RKO (cell line): ENCODE measurements at regions not wholly inside any gene's neighbourhood (a gene's known extent, or its start where the extent isn't known, plus 50 kb on each side); places are given as distances from the start of the nearest gene placed in this dataset.
"Not testable (repeated sequence)": the region's sequence is repeated elsewhere in the genome, so short reads cannot be mapped to it uniquely, and the experiment has no call there.

ENCODE experiments used
- DNase-seq: peaks from one replicate; pipeline ENCODE4 v3.0.0-alpha.2; 2016; ENCODE audit warnings: low spot score

DNA sequence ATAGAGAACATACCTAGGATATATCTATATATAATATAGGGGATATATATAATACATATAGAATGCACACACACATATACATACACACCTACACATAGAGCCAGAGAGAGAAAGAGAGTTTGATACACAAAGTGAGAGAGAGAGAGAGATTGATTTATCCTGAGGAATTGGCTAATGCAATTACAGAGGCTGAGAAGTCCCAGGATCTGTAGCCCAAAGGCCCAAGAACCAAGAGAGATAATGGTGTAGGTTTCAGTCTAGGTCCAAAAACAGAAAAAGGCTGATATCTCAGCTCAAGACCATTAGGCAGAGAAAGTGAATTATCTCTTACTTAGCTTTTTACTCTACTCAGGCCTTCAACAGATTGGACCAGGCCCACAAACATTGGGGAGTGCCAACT is 715.0 kb upstream of the LCORL start:
- DNase-seq, result no peak

GRCh38 chr4:18735740-18736268 is 714.2 kb upstream of the LCORL start:
- no peak for DNase-seq

DNA sequence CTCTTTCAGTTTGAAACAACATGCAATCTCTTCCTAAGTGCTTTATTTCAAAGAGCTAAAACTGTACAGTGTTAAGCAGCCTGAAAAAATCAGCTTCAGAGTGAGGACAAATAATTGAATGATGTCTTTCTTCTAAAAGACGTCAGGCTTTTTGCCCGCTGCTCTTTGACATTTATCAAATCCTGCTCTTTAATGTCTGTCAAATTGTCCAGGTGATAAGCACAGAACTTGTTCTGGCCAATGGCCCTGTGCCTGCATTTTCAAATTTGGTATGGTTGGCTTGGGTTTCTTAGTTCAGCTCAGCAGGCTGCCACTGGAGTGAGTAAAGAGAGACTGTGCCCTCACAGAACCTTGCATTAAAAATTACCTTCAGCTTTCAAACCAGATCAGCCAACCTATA is 712.9 kb upstream of the LCORL start:
- DNase-seq, result no peak

DNA sequence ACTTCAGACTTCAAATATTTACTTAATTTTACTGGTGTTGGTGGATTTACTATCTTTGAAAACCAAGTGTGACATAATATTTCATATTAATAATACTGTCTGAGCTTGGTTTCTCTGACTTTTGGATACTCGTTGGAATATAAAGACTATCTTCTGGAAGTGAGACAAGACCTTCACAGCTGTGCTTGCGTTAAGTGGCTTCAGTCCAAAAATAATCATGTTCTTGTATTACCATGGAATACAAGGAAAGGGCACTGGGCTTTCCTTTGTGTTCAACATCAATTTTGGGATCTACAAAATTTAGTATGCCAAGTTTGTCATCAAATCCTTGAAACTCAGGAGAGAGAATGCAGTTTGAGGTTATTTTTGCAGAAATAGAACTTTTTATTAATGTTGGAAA is 712.4 kb upstream of the LCORL start:
- no peak for DNase-seq

DNA sequence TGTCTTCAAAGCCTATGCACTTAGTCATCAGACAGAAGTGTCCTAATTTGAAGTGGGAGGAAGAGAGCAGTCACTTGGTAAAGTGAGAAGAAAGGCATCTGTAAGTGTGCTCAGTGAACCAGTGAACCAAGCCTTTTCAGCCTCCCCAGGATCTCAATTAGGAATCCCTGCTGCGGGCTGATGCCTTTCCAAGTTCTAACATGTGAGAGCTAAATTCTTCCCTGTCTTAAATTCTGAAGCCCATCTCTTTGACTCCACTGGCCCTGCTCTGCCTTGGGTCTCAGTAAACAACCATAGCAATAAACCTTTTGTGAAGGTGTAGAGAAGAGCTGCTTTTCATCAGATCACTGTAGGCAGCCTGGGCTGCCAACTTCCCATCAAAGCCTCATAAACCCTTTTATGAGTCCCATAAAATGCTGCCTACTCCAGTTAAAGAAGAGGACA is 701.2 kb upstream of the LCORL start:
- DNase-seq, result no peak

DNA sequence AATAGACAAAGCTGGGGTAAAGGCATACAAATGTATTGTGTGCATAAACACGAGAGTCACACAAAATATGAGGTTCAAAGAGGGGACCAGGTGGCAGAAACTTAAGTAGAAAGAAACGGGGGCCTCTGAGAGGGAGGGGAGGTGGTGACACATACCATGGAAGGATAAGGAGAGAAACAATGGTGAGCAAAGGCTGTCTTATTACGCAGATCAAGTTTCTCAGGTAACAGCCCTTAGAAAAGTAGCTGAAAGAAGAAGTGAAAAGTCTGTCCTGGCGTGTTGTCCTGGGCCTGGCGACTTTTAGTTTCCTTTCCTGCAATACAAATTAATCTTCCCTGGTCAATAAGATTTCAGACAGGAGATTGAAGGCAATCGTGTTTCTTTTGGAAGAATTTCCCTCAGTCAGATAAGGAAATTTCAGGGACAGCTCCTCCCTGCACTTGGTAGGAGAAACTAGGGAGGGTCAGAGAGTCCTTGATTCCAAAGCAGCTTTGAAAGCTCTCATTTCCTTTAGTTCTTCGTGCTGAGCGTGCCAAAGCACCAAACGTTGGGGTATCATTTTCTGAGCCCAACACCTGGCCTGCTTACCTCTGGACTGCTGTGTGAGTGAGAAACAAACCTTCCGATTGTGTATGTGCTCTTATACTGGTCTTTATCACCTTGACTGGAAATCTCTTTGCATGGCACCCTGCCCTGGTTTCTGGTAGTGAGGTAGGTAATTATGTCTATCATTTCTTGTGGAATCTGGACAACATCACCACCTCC is 676.7 kb upstream of the LCORL start:
- no peak for DNase-seq

GRCh38 chr4:18695733-18696527 is 674.4 kb upstream of the LCORL start:
- DNase-seq, result no peak

GRCh38 chr4:18691431-18692200 is 670.1 kb upstream of the LCORL start:
- no peak for DNase-seq

GRCh38 chr4:18690291-18690955 is 668.9 kb upstream of the LCORL start:
- no peak for DNase-seq

- peak; percentile 45 for DNase-seq
Measured at GRCh38 chr4:18689308-18690115, 668.0 kb upstream of the LCORL start.

DNA sequence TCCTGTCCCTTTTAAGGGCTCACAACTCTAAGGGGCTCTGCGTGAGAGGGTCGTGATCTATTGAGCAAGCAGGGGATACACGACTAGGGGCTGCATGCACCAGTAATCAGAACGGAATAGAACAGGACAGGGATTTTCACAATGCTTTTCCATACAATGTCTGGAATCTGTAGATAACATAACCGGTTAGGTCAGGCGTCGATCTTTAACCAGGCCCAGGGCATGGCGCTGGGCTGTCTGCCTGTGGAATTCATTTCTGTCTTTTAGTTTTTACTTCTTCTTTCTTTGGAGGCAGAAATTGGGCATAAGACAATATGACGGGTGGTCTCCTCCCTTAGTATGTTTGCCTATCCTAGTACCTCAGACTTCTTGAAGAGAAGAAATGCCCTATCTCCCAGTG is 666.8 kb upstream of the LCORL start:
- not testable (repeated sequence) for DNase-seq

DNA sequence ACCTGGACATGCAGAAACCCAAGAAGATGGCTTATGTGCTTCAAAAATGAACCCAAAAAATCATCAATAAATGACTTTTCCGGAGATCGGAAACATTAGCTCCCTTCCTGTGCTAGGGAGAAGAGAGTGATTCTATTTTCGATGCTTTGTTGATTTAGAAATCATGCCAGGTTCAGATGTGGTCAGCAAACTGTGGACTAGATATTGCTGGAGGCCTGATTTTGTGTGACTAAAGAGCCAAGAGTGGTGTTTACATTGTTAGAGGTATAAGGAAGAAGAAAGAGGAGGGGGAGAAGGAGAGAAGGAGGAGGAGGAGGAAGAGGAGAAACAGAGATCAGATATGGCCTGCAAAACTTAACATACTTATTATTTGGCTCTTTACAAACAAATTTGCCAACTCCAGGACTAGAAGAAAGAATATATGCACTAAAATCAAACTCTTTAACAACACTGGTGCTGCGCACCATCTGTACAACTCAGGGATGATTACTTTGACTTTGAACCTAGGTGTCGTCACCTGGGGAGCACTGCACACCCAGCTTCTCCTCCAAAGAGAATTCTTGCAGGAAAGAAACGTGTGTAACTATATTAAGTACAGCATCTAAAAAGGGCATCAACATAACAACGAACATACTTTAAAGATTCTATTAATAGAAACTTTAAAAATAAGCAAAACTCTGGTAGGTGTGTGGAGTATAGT is 664.9 kb upstream of the LCORL start:
- no peak for DNase-seq

DNA sequence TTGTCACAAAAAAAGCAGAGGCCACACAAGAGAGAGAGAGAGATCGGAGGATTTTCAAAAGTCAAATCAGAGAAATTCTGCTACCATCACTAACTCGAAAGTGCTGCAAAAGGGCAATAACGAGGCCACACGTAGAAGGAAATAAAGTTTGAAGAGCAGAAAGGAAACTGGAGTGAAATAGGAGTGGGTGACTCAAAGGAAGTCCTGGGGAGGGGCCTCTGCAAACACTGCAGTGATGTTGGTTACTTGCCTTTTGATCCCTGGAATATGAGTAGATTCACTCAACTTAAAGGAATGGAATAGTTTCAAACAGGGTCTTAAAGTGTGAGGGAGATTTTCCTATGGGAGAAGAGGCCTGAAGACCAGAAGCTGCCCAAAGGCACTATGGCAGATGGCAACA is 663.4 kb upstream of the LCORL start:
- DNase-seq, result no peak

DNA sequence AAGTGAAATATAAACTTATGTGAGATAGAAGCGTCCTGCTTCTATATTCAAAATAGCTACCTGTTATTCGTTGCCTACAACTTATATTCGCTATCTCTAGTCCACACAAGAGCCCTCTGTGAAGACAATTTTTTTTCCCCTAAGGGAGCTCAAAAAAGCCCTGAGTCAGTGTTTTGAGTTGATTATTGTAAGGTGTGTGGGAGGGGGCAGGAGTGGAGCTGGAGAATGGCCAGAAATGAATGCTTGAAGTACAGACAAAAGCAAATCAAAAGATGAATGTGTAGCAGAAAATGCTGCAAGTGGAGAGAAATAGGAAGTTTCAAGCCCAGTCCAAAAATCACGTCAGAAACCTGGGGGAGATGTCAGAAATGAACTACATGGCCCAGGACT is 655.0 kb upstream of the LCORL start:
- DNase-seq, result no peak

DNA sequence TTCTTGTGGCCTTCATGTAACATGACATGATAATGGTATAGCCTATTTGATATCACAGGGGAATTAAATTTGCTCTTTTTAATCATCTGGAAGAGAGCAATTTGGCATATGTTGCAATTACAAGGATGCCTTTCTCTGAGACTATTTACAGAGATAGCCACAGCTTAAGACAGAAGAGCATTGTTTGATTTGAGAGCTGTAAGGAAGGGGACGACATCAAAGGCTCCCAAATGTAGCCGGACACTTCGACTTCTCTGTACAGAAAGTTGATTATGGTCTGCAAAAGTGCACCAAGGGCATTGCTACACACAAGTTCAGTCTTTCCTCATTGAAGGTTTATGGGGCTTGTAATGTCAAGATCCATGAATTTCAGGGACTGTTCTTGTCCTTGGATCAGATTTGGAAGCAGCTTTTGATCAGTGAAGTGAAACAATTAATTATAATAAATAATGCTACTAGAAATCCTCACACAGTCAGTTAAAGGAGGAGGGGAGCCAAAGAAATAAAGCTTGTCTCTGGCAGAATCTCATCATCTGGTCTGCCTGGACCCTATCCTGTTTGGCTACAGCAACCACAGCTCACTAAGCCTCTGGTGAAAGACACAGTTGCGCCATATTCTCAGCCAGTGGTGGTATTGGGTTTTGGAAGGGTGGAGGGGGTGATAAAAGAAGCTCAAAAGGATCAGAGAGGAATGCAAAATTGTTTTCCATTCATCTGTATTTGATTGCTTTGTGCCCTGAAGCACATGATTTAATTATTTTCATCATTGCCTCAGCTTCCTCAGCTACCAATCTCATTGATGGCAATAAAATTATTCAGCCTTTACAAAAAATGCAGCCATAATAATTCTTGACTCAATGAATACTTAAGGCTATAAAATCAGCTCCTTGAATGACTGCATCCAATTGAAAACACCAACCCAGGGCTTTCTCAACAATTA is 654.3 kb upstream of the LCORL start:
- no peak for DNase-seq

DNA sequence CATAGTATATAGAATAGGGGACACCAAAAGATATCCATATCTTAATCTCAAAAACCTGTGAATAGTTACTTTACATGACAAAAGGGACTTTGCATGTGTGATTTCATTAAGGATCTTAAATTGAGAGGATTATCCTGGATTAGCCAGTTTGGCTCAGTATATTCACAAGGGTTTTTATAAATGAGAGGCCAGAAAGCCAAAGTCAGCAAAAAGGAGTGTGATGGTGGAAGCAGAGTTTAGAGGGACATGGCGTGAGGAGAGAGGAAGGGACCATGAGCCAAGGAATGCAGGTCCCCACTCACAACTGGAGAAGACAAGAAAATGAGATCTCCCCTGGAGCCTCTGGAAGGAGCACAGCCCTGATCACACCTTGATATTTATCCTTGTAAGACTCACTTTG is 648.5 kb upstream of the LCORL start:
- DNase-seq, result no peak

DNA sequence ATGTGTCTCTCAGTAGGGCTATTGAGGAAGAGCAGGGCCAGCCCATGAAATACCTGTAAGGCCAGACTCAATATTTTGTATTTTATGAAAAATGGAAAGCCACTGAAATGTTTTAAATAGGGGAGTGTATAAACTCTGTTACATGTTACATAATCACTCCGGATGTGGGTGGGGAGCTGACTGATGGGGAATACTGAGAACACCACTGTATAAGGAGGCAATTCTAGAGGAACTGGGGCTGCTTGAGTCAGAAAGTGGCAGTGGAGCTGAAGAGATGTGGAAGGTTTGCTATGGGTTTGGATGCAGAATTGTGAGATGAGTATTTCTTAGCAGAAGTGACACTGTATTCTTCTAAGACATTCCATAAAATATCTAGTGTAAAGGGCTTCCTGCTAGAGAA is 647.8 kb upstream of the LCORL start:
- no peak for DNase-seq

GRCh38 chr4:18666322-18666721 is 644.8 kb upstream of the LCORL start:
- DNase-seq, result no peak

- no peak for DNase-seq
Measured at GRCh38 chr4:18664171-18664570, 642.6 kb upstream of the LCORL start.
